ENCODE measurements at regions not wholly inside any gene's neighbourhood (a gene's known extent, or its start where the extent isn't known, plus 50 kb on each side); places are given as distances from the start of the nearest gene placed in this dataset.
"Not testable (repeated sequence)": the region's sequence is repeated elsewhere in the genome, so short reads cannot be mapped to it uniquely, and the experiment has no call there.

GRCh38 chr10:27344568-27345454, 104.2 kb upstream of the ACBD5 start:
- H3K4me3 Mint-ChIP-seq = peak overlapping the region; percentile 12
- no peaks in the 10 kb centered on the region for H3K36me3 Mint-ChIP-seq (ENCODE audit: low read depth)
- DNase-seq = no peak
- peak overlapping the region; percentile 88 for H3K27ac Mint-ChIP-seq
- peaks cover 35% of the 10 kb centered on the region for H3K4me1 Mint-ChIP-seq (ENCODE audit: low read depth)
- H3K9me3 Mint-ChIP-seq = no peaks in the 10 kb centered on the region
- H3K27me3 Mint-ChIP-seq = peaks cover 11% of the 10 kb centered on the region

GRCh38 chr10:27341001-27341400, 100.4 kb upstream of the ACBD5 start:
- Mint-ChIP-seq H3K4me1 (ENCODE audit: low read depth) (peaks cover 21% of the 10 kb centered on the region), H3K27me3 (no peaks in the 10 kb centered on the region), H3K4me3 (no peak overlapping the region), H3K9me3 (no peaks in the 10 kb centered on the region), H3K36me3 (ENCODE audit: low read depth) (no peaks in the 10 kb centered on the region), H3K27ac (no peak overlapping the region)
- no peak for DNase-seq

DNA sequence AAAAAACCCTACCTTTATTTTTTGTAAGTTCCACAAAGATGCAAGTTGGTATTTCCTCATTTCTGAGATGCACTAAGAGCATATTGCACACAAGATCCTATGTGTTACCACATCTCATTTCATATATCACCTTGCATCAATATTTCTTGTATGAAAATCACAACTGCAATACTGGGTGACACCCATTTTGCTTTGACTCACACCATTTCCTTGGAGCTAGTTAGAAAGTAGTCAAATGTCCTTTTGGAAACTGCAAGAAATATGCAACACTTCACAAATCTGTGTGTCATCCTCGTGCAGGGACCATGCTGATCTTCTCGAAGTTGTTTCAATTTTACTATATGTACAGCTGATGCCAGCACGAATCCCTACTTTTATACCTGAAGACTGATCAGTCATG, 94.6 kb upstream of the ACBD5 start:
- DNase-seq; H3K27me3 Mint-ChIP-seq; H3K4me3 Mint-ChIP-seq; H3K27ac Mint-ChIP-seq; H3K36me3 Mint-ChIP-seq (ENCODE audit: low read depth); H3K9me3 Mint-ChIP-seq; H3K4me1 Mint-ChIP-seq (ENCODE audit: low read depth): not testable (repeated sequence)

GRCh38 chr10:27330074-27330473, 89.5 kb upstream of the ACBD5 start:
- Mint-ChIP-seq H3K9me3 (no peaks in the 10 kb centered on the region), H3K27me3 (no peaks in the 10 kb centered on the region), H3K27ac (no peak overlapping the region), H3K4me3 (no peak overlapping the region), H3K4me1 (ENCODE audit: low read depth) (no peaks in the 10 kb centered on the region), H3K36me3 (ENCODE audit: low read depth) (no peaks in the 10 kb centered on the region)
- DNase-seq = no peak

DNA sequence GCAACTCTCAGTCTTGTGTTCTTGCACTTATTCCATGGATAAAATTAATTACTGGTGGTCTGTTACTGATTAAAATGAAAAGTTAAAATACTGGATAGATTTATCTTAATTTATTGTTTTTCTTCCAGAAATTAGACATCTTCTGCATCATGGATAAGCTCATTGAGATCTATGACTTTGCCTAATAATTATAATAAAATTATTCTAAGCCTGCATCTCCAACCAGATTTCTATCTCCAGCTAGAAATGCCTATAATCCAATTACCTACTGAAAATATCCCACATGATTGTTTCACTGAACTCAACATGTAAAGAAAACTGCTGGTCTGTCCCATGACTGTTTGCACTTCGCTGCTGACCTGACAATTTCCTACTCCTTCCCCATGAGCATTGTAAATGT, 88.3 kb upstream of the ACBD5 start:
- no peak for DNase-seq
- H3K4me3 Mint-ChIP-seq = no peak overlapping the region
- H3K27ac Mint-ChIP-seq = no peak overlapping the region
- H3K4me1 Mint-ChIP-seq (ENCODE audit: low read depth) = no peaks in the 10 kb centered on the region
- H3K9me3 Mint-ChIP-seq = no peaks in the 10 kb centered on the region
- H3K36me3 Mint-ChIP-seq (ENCODE audit: low read depth) = no peaks in the 10 kb centered on the region
- H3K27me3 Mint-ChIP-seq = no peaks in the 10 kb centered on the region

GRCh38 chr10:27326748-27327147, 86.2 kb upstream of the ACBD5 start:
- H3K4me1 Mint-ChIP-seq (ENCODE audit: low read depth); H3K36me3 Mint-ChIP-seq (ENCODE audit: low read depth); H3K27me3 Mint-ChIP-seq; H3K27ac Mint-ChIP-seq; H3K4me3 Mint-ChIP-seq; DNase-seq; H3K9me3 Mint-ChIP-seq: not testable (repeated sequence)

- no peak overlapping the region for H3K27ac Mint-ChIP-seq
- H3K4me1 Mint-ChIP-seq (ENCODE audit: low read depth) = peaks cover 10% of the 10 kb centered on the region
- H3K27me3 Mint-ChIP-seq = peaks cover 28% of the 10 kb centered on the region
- peak; percentile 38 for DNase-seq
- H3K4me3 Mint-ChIP-seq = peak overlapping the region; percentile 39
- no peaks in the 10 kb centered on the region for H3K9me3 Mint-ChIP-seq
- H3K36me3 Mint-ChIP-seq (ENCODE audit: low read depth) = no peaks in the 10 kb centered on the region
Observed at GRCh38 chr10:27319752-27320431, 79.3 kb upstream of the ACBD5 start.

GRCh38 chr10:27319139-27319538, 78.5 kb upstream of the ACBD5 start:
- not testable (repeated sequence) for H3K27ac Mint-ChIP-seq; H3K4me3 Mint-ChIP-seq; DNase-seq; H3K9me3 Mint-ChIP-seq; H3K36me3 Mint-ChIP-seq (ENCODE audit: low read depth)
- Mint-ChIP-seq H3K4me1 (ENCODE audit: low read depth) (peaks cover 15% of the 10 kb centered on the region), H3K27me3 (peaks cover 29% of the 10 kb centered on the region)

DNA sequence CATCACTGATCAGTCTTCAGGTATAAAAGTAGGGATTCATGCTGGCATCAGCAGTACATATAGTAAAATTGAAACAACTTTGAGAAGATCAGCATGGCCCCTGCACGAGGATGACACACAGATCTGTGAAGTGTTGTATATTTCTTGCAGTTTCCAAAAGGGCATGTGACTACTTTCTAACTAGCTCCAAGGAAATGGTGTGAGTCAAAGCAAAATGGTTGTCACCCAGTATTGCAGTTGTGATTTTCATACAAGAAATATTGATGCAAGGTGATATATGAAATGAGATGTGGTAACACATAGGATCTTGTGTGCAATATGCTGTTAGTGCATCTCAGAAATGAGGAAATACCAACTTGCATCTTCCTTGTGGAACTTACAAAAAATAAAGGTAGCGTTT, 74.5 kb upstream of the ACBD5 start:
- H3K9me3 Mint-ChIP-seq; H3K27ac Mint-ChIP-seq; DNase-seq; H3K36me3 Mint-ChIP-seq (ENCODE audit: low read depth); H3K4me3 Mint-ChIP-seq: not testable (repeated sequence)
- peaks cover 13% of the 10 kb centered on the region for H3K4me1 Mint-ChIP-seq (ENCODE audit: low read depth)
- H3K27me3 Mint-ChIP-seq = peaks cover 25% of the 10 kb centered on the region

DNA sequence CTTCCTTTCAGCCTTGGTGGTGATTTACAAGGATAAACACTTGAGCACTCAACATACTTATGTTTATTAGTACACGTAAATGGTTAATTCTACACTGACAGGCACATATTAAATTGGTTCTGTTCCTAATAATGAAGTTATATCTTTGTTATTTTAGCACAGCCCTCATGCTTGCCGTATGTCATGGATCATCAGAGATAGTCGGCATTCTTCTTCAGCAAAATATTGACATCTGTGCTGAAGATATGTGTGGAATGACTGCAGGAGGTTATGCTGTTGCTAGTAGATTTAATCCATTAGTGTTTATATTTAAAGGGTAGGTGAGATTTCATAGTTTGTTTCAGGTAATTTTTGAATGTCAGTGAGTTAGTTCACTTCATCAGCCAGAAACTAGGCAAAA, 73.0 kb upstream of the ACBD5 start:
- H3K36me3 Mint-ChIP-seq (ENCODE audit: low read depth); H3K9me3 Mint-ChIP-seq; DNase-seq; H3K4me3 Mint-ChIP-seq; H3K4me1 Mint-ChIP-seq (ENCODE audit: low read depth); H3K27ac Mint-ChIP-seq: not testable (repeated sequence)
- H3K27me3 Mint-ChIP-seq = peaks cover 13% of the 10 kb centered on the region

DNA sequence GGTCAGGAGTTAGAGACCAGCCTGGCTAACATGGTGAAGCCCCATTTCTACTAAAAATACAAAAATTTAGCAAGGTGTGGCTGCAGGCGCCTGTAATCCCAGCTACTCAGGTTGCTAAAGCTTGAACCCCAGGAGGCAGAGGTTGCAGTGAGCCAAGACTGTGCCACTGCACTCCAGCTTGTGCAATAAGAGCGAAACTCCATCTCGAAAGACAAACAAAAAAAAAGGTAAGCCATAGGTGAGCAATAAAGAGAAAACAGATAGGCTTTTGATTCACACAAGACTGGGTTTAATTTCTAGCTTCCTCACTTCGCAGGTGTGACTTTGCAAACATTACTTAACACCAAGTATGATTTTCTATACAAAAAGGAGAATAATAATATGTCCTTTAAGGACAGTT, 72.3 kb upstream of the ACBD5 start:
- Mint-ChIP-seq H3K27ac (no peak overlapping the region), H3K4me1 (ENCODE audit: low read depth) (peaks cover 9% of the 10 kb centered on the region), H3K4me3 (no peak overlapping the region)

GRCh38 chr10:27311809-27312208, 71.2 kb upstream of the ACBD5 start:
- not testable (repeated sequence) for H3K9me3 Mint-ChIP-seq; DNase-seq; H3K27me3 Mint-ChIP-seq; H3K4me1 Mint-ChIP-seq (ENCODE audit: low read depth); H3K27ac Mint-ChIP-seq; H3K4me3 Mint-ChIP-seq; H3K36me3 Mint-ChIP-seq (ENCODE audit: low read depth)

More for the DNA sequence above, 72.3 kb upstream of the ACBD5 start:
- H3K36me3 Mint-ChIP-seq (ENCODE audit: low read depth) = no peaks in the 10 kb centered on the region
- no peak for DNase-seq
- H3K27me3 Mint-ChIP-seq = peaks cover 9% of the 10 kb centered on the region
- H3K9me3 Mint-ChIP-seq = no peaks in the 10 kb centered on the region

GRCh38 chr10:27298522-27298850, 57.9 kb upstream of the ACBD5 start:
- peaks cover 11% of the 10 kb centered on the region for H3K27me3 Mint-ChIP-seq
- not testable (repeated sequence) for H3K9me3 Mint-ChIP-seq; H3K4me1 Mint-ChIP-seq (ENCODE audit: low read depth); H3K4me3 Mint-ChIP-seq; DNase-seq; H3K27ac Mint-ChIP-seq; H3K36me3 Mint-ChIP-seq (ENCODE audit: low read depth)

DNA sequence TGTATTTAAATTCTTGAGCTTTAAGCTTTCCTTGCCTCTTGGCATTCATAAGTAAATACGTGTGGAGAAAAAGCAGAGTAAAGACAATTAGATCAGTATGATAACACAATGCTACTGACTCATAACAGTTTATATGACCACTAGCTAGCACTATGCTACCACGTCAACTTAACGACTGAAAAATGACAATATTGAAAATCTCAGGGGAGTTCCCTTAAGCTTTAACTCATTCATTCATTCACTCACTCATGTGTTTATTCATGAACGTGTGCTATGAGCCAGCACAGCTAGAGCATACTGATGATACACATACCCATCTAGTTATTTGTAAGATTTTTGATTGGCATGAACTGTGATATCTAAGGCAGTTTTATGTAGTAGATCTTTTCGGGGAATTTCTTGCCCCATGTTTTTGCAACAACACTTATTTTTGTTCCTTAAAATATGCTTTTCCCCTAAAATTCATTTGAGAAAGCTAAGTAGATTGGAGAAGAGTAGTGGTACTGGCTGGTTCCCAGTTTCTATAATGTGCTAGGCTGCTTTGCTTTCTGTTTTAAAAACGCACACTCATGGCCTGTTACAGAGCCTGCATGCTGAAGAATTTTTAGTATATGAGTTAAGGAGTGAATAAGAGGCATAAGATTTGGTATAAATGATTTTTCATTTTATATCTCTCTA, 57.4 kb upstream of the ACBD5 start:
- H3K27me3 Mint-ChIP-seq = peaks cover 11% of the 10 kb centered on the region
- H3K4me1 Mint-ChIP-seq (ENCODE audit: low read depth) = peaks cover 9% of the 10 kb centered on the region
- H3K27ac Mint-ChIP-seq = no peak overlapping the region
- H3K36me3 Mint-ChIP-seq (ENCODE audit: low read depth) = no peaks in the 10 kb centered on the region
- H3K9me3 Mint-ChIP-seq = no peaks in the 10 kb centered on the region
- no peak overlapping the region for H3K4me3 Mint-ChIP-seq
- no peak for DNase-seq

DNA sequence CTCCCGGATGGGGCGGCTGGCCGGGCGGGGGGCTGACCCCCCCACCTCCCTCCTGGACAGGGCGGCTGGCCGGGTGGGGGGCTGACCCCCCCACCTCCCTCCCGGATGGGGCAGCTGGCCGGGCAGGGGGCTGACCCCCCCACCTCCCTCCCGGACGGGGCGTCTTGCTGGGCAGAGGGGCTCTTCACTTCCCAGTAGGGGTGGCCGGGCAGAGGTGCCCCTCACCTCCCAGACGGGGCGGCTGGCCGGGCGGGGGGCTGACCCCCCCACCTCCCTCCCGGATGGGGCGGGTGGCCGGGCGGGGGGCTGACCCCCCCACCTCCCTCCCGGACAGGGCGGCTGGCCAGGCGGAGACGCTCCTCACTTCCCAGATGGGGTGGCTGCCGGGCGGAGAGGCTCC, 55.7 kb upstream of the ACBD5 start:
- H3K27me3 Mint-ChIP-seq; H3K4me3 Mint-ChIP-seq; H3K27ac Mint-ChIP-seq; DNase-seq; H3K9me3 Mint-ChIP-seq; H3K36me3 Mint-ChIP-seq (ENCODE audit: low read depth): not testable (repeated sequence)
- peaks cover 17% of the 10 kb centered on the region for H3K4me1 Mint-ChIP-seq (ENCODE audit: low read depth)
